Astrocyte of the hippocampus (primary cell): ENCODE measurements at regions not wholly inside any gene's neighbourhood (a gene's known extent, or its start where the extent isn't known, plus 50 kb on each side); places are given as distances from the start of the nearest gene placed in this dataset.
"Not testable (repeated sequence)": the region's sequence is repeated elsewhere in the genome, so short reads cannot be mapped to it uniquely, and the experiment has no call there.

Source experiments
- DNase-seq: peaks from one replicate; pipeline ENCODE4 v3.0.0; 2011; ENCODE audit warnings: low read depth, low spot score

DNA sequence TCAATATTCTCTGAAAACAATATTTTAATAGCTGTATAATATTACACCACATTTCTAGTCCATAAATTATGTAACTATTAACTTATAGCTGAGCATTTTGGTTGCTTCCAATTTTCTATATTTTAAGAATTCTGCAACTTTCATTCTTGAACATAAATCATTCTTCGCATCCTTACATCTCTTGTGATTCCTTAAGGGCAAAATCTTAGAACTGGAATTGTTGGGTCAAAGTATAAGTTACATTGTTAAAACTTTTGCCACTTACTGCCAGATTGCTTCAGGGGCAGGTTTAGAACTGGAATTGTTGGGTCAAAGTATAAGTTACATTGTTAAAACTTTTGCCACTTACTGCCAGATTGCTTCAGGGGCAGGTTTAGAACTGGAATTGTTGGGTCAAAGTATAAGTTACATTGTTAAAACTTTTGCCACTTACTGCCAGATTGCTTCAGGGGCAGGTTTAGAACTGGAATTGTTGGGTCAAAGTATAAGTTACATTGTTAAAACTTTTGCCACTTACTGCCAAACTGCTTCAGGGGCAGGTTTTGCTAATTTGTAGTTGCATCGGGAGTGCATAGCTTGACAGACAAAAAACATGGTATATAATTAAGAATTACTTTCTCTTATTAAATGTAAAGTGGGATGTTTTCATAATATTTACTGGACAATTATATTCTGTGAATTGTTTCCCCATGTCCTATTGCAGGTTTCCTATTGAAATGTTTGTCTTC is 179.9 kb upstream of the OR13F1 start:
- not testable (repeated sequence) for DNase-seq

DNA sequence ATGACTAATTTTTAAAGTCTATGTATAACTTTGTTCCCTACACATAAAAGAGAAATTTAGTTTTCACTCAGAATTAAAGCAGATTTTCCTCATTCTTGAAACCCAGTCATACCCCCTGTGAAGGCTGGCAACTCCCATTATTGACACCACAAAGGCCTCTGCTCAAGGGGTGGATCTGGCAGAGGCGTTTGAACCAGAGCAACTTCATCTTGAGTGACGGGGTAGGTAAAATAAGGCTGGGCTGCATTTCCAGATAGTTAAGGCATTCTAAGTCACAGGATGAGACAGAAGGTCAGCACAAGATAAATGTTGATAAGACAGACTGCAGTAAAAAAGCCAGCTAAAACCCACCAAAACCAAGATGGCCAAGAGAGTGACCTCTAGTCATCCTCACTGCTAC is 177.2 kb upstream of the OR13F1 start:
- no peak for DNase-seq

DNA sequence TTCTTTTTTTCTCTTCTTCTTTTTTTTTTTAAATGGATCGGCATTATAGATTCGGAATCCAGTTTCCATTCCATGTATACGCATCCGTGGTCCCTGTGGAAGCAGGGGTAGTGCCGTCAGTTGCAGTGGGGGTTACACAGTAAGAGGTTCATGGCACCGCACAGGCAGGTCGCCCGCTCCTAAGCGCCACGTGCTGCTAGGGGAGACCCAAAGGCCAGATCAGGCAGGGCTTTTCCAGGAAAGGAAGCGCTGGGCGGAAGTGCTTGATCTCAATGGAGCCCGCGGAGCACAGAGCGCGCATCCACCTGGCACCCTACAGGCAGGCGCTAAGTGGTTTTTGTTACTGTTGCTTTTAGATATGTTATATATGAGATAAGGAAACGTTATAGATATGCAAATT is 174.8 kb upstream of the OR13F1 start:
- no peak for DNase-seq

DNA sequence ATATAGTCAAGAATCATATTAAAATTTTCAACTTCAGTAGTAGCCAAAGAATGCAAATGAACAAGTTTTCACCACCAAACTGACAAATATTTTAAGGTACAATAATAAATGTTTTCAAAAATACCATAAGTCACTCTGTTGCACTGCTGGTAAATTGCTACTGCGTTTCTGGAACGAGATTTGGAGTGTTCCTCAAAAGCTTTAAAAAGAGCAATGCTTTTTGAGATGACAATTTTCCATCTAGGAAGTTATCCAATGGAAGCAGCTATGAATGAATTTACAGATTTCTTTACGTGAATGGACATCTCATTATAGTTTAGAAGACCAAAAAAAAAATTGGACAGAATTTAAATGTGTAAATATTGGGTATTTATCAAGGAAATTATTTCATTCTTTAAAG is 173.2 kb upstream of the OR13F1 start:
- no peak for DNase-seq

DNA sequence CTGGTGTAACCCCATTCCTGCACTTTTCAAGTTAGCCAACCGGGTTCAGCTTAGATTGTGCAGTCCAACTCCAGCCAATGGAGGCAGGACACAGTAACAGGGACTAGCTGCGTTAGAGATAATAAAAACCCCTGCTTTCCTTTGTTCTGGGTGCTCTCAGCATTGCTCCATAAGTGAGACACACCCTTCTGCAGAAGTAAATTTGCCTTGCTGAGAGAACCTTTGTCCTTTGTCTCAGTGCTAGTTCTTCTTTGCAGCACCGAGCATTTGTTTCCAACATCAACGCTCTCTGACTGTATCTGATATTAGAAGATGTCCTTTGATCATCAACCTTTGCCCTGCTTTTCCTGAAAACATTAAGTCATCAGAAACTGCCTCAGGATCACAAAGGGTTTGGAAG is 169.5 kb upstream of the OR13F1 start:
- DNase-seq: no peak

DNA sequence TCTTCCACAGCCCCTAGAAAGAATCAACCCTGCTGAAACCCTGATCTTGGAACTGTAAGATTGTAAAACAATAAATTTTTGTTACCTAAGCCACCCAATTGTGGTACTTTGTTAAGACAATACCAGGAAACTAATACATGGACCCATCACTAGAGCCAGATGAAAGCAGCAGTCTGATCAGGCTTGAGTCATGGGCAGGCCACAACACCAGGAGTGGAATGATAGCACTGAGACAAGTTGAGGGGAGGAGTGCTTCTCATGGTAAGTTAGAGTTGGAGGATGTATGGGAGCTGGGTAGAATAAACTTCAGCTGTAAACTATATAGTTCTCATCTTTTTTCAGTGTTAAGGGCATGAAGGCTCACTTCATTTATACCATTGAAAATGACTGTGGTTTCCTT is 164.4 kb upstream of the OR13F1 start:
- DNase-seq: no peak

DNA sequence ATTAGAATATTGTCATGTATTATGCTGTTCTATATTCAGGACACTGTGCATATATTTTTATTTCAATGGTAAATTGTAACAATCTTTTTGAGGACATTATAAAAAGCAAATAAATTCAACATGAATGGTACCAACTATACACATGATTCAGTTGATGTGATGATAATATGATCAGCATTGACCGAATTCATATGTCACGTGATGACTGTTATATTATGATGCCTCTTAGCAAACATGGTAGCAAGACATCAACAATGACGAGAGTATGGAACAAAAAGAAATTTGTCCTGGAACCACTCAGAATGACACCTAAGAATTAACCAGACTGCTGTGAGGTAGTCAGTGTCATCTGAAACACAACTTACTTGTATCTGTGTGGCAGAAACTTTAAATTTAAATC is 161.5 kb upstream of the OR13F1 start:
- DNase-seq: no peak

DNA sequence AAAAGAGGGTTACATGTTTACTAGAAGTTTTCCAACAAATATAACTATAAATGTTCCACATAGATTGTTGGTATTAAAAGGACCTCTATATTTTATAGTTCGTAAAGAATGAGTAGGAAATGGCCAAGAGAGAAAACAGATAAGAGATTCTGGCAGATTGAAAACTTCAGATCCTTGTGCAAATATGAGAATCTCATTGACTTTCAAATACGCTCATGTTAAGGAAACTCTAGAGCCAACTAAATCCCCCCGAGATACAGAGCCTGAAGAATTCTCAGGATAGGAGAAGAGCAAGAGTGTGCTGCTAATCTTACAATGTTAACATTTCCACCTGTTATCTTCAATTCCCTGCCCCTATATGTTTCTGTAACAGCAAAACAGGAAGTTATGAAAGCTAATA is 159.0 kb upstream of the OR13F1 start:
- no peak for DNase-seq

DNA sequence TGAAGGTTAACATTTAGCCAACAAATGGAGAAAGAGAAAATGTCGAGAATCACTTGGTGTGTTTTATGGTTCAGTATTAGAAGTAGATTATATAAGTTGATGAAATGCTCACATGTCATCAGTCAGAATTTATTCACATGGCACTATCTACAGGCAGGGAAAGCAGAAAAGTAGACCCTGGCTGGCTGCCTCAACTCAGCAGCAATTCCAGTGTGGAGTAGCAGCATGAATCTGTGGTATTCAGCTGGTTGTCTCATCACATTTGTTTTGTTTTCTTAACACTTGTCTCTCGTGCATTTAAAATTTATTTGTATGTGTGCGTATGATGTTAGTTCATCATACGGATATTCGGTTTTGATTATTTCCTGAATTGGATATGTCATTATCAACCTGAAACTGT is 153.5 kb upstream of the OR13F1 start:
- no peak for DNase-seq

DNA sequence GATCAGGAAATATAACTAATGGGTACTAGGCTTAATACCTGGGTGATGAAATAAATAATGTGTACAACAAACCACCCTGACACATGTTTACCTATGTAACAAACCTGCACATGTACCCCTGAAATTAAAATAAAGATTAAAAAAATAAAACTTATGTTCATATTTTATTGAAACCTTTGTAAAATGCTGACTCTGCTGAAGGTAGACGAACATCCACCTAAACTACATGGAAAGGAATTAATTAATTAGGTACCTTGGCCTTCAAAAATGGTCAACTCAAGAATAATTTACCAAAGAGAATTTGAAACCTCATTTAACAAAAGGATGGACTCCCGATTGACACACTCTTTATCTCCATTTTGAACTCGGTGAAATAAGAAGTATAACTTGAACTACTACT is 152.3 kb upstream of the OR13F1 start:
- no peak for DNase-seq

DNA sequence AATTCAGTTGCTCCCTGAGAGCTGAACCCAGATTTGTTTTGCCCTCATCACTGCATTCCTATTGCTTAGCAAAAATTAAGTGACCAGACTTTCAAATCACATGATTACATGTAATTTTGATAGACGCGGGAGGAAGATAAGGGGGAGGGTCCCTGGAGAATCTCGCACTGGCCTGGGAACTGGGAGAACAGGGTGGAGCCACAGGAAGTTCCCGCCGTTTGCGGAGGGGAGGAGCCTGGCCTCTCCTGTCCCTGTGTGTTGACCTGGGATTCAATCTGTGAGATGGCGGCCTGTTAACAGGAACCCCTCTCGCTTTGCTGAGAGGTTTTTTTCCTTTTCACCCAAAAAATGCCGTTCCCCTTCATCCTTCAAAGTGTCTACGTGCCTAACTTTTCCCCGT is 142.9 kb upstream of the OR13F1 start:
- DNase-seq: no peak

DNA sequence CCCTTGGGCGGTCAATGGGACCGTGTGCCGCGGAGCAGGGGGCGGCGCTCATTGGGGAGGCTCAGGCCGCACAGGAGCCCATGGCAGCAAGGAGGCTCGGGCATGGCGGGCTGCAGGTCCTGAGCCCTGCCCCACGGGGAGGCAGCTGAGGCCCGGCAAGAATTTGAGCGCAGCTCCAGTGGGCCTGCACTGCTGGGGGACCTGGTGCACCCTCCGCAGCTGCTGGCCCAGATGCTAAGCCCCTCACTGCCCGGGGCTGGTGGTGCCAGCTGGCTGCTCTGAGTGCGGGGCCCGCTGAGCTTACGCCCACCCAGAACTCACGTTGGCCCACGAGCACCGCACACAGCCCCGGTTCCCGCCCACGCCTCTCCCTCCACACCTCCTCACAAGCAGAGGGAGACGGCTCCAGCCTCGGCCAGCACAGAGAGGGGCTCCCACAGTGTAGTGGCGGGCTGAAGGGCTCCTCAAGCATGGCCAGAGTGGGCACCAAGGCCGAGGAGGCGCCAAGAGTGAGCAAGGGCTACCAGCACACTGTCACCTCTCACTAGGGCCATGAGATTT is 141.1 kb upstream of the OR13F1 start:
- no peak for DNase-seq

DNA sequence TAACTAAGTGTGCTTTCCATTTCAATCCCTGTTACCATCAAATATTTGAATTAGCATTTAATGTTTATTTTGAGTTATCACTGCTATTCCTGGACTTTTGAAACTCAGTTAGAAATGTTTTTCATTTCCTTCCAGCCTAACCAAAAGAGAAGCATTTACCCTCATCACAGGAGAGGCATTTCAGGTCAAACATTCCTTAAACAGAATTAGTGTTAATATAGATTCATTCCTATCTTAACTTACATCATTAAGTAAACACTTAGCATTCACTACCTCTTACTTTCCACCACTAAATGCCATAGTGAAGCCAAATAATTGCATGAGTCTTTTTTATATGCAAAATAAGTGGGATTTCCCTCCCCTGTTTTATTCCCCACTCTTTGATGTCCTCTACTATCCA is 136.6 kb upstream of the OR13F1 start:
- peak; percentile 58 for DNase-seq

DNA sequence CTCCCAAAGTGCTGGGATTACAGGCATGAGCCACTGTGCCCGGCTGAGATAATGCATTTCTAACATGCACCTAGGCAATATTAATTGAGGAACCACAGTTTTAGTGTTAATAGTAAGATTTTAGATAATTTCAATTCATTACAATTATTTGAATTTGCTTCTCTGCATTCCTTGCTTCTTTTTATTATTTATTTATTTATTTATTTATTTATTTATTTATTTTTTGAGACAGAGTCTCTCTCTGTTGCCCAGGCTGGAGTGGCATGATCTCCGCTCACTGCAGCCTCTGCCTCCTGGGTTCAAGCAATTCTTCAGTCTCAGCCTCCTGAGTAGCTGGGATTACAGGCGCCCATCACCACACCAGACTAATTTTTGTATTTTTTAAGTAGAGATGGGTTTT is 135.7 kb upstream of the OR13F1 start:
- not testable (repeated sequence) for DNase-seq

DNA sequence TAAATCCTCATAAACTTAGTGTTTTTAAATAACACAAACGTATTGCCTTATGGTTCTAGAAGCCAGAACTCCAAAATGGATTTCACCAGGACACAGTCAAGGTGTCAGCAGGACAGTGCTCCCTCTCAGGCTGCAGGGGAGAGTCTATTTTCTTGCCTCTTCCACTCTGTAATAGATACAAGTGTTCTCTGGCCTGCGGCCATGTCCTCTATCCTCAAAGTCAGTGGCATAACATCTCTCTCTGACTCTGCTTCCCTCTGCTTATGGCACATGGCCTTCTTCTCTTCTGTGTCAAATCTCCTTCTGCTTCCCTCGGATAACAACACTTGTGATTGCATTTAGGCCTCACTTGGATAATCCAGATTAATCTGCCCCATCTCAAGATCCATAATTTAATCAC is 129.4 kb upstream of the OR13F1 start:
- no peak for DNase-seq

DNA sequence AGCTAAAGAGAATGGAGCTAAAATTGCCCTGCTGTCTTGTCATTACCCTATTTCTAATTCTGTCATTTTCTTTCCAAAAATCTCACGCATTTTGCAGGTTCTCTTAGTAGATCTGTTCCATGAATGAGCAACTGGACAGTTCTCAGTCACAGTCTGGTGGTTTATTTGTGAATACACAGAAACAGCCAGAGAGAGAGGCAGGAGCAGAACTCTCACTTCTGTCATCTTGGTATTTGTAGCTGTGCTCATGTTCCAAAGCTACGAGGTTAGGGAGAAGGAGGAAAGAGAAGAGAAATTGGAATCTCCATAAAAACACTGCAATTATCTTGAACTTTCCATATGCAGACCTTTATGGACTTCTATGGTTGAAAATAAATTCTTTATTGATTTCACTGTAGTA is 118.0 kb upstream of the OR13F1 start:
- DNase-seq: peak; percentile 8

DNA sequence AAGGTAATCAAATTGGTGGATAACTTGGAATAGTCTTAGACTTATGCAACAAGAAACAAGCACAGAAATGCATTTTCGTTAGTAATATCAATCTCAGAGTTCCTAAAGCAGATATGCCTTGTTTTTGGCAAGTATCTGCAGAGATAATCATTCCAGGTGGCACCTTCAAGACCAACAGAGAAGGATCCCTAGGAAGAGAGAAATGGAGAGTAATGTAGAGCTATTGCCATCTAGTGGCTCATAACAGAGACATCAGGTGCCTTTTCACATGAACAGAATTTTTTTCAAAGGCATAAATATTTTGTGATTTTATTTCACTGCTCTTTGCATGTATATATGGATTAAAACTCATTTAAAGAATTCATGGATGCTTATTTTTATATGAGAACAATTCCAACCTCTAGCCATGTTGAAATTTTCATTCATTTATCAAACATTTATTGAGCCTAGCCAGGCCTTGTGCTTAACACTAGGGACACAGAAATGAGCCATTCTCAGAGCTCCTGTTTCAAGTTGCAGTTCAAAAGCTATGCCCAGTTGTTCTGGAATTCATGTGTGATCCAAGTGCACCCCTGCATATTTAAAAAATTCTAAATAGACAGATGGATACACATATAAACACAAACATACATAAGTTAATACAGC is 117.5 kb upstream of the OR13F1 start:
- DNase-seq: peak; percentile 59

DNA sequence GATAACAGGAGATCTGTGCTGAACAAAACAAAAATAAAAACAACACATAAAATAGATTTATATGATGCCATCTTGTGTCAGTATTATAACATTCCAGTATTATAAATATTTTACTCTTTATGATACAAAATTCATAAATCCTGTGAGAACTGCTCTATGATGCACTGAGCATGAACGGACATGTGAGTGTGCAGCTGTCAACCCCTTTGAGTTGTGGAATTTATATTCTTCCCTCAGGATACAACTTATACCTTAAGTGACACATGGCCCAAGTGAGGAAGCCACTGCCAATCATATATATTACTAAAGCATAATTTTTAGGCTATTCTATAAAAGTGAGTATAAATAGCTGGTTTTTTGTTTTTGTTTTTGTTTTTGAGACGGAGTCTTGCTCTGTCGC is 116.0 kb upstream of the OR13F1 start:
- no peak for DNase-seq

DNA sequence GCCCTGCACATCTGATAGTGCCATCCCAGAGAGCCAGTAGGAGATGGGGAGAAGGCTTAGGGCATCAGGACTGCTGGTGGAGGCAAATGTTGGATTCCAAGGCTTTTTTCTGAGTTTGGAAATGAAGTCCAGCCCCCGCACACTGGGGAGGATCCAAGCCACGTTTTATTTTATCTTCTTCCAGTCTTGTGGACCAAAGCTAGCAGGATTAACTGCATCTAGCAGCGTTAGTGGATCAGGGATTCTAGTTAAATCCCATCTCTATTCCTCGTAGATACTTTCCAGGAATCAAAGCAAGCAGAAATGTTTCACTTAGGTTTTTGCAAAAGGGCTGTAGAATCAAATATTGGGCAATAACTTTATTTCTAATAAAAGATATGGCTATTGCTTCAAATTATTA is 114.7 kb upstream of the OR13F1 start:
- DNase-seq: no peak

DNA sequence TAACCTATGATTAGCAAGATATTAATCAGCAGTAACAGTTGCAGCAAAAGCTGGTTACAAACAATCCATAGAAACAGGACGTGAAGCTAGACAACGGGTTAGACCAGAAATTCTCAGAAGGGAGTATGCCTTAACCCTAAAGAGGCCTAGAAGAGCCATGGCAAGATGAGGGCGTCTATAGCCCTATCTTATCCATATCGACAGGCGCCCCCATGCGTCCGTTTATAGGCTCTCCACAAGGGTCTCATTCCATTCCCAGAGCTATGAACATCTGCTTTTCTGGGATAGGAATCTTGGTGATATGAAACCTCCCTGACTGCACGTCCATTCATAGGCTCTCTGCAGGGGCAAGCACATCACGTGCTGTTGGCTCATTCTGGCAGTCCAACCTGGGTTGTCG is 109.2 kb upstream of the OR13F1 start:
- DNase-seq: not testable (repeated sequence)

DNA sequence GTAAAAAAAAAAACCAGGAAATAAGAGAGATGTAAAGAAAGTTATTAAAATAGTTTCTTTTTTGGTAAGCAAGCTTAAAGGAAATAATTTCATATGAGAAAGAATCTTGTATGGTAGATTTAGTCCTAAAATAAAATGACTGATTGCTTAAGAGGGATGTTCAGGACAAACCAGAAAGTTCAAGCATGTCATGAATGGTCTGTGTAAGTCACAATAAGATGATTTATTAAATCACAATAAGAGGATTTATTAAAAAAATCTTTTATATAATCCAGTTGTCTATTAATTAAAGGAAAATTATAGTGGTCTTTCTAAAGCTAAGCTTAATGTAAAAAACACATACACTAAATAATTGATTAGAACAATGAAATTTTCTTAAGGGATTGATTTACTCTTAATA is 91.8 kb upstream of the OR13F1 start:
- no peak for DNase-seq

DNA sequence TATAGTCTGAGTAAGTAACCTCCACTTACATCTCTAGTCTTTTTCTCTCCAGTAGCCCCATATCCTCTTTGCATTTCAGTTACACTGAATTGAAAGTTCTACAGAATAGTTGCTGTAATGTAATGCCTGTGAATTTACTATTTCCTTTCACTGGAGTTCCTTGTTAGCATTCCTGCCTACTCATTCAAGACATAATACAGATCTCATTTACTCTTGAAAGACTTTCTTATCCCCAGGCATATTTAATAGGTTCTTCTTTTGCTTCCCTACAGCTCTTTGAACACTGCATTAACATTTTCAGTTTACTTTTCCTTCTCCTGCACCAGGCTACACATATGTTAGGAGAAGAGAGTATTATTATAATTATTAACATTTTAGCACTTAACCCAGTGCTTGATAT is 87.6 kb upstream of the OR13F1 start:
- no peak for DNase-seq

DNA sequence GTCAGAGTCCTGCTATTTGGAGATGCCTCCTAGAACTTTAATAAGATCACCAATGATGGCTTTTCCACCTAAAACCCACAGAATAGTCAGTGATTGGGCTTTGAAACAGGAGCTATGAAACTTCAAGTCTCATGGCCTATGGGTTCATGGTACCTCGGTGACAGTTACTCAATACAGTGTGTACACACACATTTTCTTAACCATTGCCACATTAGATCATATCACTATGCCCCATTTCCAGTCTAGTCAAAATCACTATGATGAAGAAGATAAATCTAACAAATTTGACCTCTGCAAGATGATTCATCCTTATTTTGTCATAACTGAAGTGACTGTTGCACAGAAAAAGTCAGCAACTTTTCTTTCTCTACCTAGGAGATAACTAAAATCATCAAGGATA is 86.8 kb upstream of the OR13F1 start:
- DNase-seq: no peak
